ENCODE measurements at regions not wholly inside any gene's neighbourhood (a gene's known extent, or its start where the extent isn't known, plus 50 kb on each side); places are given as distances from the start of the nearest gene placed in this dataset.

DNA sequence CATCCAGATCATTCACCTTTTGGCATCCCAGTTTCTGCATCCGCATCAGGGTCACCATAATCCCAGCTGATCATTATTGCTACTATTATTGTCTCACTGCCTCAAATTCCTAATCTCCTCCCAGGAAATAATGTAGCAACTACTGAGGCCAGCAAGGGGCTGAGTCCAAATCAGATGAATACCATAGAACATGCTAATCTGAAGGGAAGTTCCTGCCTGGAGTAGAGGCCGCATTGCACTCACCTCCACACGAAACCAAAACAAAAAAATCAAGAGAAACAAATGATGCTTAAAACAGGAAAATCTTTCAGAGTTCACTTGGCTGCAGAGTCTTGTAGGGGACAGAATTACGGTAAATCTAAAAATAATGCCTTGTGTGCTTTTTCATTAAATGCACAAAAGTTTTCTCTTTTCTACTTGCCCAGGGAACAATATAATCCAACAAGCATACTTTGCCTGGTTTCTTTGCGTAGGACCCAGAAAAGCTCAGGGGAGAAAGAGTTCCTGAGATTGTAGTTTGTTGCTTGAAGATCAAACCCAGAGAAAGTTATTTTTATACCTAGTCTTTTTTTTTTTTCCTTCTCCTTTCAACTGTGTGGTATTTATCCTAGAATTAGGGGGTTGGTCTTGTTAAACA, 87.7 kb upstream of the KLF4 start:
- TF ChIP-seq, protein P1, sequence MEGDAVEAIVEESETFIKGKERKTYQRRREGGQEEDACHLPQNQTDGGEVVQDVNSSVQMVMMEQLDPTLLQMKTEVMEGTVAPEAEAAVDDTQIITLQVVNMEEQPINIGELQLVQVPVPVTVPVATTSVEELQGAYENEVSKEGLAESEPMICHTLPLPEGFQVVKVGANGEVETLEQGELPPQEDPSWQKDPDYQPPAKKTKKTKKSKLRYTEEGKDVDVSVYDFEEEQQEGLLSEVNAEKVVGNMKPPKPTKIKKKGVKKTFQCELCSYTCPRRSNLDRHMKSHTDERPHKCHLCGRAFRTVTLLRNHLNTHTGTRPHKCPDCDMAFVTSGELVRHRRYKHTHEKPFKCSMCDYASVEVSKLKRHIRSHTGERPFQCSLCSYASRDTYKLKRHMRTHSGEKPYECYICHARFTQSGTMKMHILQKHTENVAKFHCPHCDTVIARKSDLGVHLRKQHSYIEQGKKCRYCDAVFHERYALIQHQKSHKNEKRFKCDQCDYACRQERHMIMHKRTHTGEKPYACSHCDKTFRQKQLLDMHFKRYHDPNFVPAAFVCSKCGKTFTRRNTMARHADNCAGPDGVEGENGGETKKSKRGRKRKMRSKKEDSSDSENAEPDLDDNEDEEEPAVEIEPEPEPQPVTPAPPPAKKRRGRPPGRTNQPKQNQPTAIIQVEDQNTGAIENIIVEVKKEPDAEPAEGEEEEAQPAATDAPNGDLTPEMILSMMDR (IDR thresholded peaks at IDR 0.05): no peak
- TF ChIP-seq POLR2A (IDR thresholded peaks at IDR 0.05): no peak
